RWPE1 (cell line): ENCODE measurements at regions not wholly inside any gene's neighbourhood (a gene's known extent, or its start where the extent isn't known, plus 50 kb on each side); places are given as distances from the start of the nearest gene placed in this dataset.

Experiments
- CTCF ChIA-PET: fragments of 350-600 bp; sonication (Branson Sonifier 250); formaldehyde crosslinking; extraction: SDS; loops from one replicate; lab custom pipeline; 2021; lab: Yijun Ruan, JAX
- POLR2A ChIA-PET: fragments of 400-600 bp; formaldehyde crosslinking; extraction: SDS; loops from one replicate; lab custom pipeline; 2020; ENCODE audit warnings: antibody characterized with exemption; ENCODE audit not compliant: low non-redundant PET; lab: Yijun Ruan, JAX
- DNase-seq: peaks from one replicate; pipeline ENCODE4 v3.0.0; 2012; ENCODE audit warnings: low spot score
- H3K27ac ChIP-seq: fragments of 450-650 bp; 2 replicates; pipeline ENCODE4 v1.5.1; 2017
- CTCF ChIP-seq: fragments of 450-650 bp; conservative IDR thresholded peaks from 2 replicates; pipeline ENCODE4 v1.5.1; 2017; ENCODE audit warnings: low read depth, mild to moderate bottlenecking

GRCh38 chr22:25399649-25400151 lies 164.8 kb upstream of the GRK3 start:
- TF ChIP-seq CTCF: no peak
- POLR2A ChIA-PET: no interaction called here
- CTCF ChIA-PET: no interaction called here

GRCh38 chr22:25402160-25402500 lies 162.3 kb upstream of the GRK3 start:
- ChIA-PET CTCF (no interaction called here), POLR2A (no interaction called here)
- no peak for TF ChIP-seq CTCF
- no peak for DNase-seq
- H3K27ac ChIP-seq: peak overlapping the region; percentile 91

More at GRCh38 chr22:25399649-25400151, 164.8 kb upstream of the GRK3 start:
- H3K27ac ChIP-seq: no peak overlapping the region
- no peak for DNase-seq

GRCh38 chr22:25402501-25403283 lies 161.8 kb upstream of the GRK3 start:
- DNase-seq: peak; percentile 25
- TF ChIP-seq CTCF: no peak
- H3K27ac ChIP-seq: peak overlapping the region; percentile 91
- POLR2A ChIA-PET: no interaction called here
- CTCF ChIA-PET: no interaction called here

- peak overlapping the region; percentile 91 for H3K27ac ChIP-seq
- no peak for DNase-seq
- ChIA-PET CTCF (interaction anchor here (0.6 to 0.7 kb wide), 3 partner anchors 167 to 697 kb away, joined by 3 read pairs; no protein-coding TSS in a partner anchor), POLR2A (no interaction called here)
- no peak for TF ChIP-seq CTCF
Measured at GRCh38 chr22:25403284-25403810, 161.1 kb upstream of the GRK3 start.

- no peak for TF ChIP-seq CTCF
- peak overlapping the region; percentile 91 for H3K27ac ChIP-seq
- DNase-seq: peak; percentile 24
- ChIA-PET POLR2A (no interaction called here), CTCF (interaction anchor here (0.6 to 0.7 kb wide), 3 partner anchors 168 to 698 kb away, joined by 3 read pairs; no protein-coding TSS in a partner anchor)
Measured at GRCh38 chr22:25403811-25404471, 160.5 kb upstream of the GRK3 start.

GRCh38 chr22:25404556-25404927 lies 159.9 kb upstream of the GRK3 start:
- POLR2A ChIA-PET: no interaction called here
- CTCF ChIA-PET: no interaction called here
- peak overlapping the region; percentile 91 for H3K27ac ChIP-seq

More at GRCh38 chr22:25404556-25404927, 159.9 kb upstream of the GRK3 start:
- no peak for DNase-seq
- no peak for TF ChIP-seq CTCF
